COR-L47 (cell line): ENCODE measurements at regions not wholly inside any gene's neighbourhood (a gene's known extent, or its start where the extent isn't known, plus 50 kb on each side); places are given as distances from the start of the nearest gene placed in this dataset.

Experiments used
- DNase-seq: peaks from one replicate; lab custom pipeline; 2025; lab: John Stamatoyannopoulos, UW

- no peak for DNase-seq
Measured at GRCh38 chr16:65545413-65545956, 423.6 kb upstream of the CDH11 start.

- no peak for DNase-seq
Measured at GRCh38 chr16:65543781-65544740, 422.2 kb upstream of the CDH11 start.

DNA sequence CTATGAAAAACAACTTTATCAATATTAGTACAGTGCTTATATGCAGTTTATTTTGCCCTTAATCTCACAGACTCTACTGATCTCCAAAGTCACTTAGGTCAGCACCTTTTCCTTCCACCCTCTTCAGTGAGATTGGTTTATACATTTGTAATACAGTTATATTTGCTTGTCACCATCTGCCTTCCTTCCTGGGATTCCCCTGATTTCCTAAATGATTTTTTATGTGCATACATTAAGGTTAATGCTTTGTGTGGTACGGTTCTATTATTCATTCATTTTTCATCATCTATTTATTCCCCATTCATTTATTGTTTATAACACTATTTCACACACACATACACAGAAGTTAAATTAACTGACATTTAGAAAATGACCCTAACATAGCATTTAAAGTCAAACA is 419.8 kb upstream of the CDH11 start:
- no peak for DNase-seq

DNA sequence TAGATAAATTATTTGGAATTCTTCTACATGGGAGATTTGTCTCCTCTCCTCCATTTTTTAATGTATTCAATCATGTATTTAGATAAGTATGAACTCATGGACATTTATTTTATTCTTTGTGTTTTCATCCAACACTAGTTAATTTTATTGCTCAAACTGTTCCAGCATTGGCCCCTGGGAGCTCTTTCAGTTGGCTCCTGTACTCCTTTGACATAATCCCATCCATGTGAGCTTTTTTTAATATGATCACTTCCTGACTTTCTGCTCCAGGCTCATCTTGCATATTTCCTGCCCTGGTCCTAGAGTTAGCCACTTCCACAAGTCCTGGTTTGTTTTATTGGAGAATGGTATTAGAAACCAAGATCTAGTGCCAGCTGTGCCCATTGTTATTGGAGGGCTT is 419.0 kb upstream of the CDH11 start:
- DNase-seq = no peak

DNA sequence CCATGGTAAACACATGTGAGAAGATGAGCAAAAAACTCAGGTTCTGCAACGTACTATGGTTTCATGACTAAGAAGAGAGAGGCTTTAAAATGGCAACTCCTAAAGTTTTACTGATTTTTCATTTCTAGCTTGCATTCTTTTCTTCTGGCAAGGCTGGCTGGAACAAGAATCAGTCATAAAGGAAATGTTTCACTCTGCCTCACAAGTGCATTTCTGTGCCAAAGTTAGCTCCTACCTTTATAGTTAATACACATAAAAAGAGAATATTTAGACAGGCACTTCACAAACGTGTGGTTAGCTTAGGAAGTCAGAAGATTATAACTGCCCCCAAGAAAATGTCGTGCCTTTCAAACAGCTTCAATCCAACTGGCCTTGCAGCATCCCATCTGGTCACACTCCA is 417.1 kb upstream of the CDH11 start:
- DNase-seq = no peak

DNA sequence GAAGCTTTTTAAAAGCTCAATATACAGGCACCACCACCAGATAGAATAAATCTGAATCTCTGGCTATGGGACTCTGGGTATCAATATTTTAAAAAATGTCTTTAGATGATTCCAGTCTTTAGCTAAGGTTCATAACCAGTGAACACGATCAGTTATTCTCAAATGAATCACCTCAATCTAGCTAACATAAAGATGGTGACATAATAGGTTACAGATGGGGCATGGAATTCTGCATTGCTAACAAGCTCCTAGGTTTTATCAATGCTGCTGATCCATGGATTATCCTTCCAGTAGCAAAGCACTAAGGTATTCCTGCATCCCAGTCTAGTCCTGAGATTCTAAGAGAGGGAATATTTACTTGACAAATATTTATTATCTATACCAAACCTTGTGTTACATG is 415.5 kb upstream of the CDH11 start:
- DNase-seq = no peak

DNA sequence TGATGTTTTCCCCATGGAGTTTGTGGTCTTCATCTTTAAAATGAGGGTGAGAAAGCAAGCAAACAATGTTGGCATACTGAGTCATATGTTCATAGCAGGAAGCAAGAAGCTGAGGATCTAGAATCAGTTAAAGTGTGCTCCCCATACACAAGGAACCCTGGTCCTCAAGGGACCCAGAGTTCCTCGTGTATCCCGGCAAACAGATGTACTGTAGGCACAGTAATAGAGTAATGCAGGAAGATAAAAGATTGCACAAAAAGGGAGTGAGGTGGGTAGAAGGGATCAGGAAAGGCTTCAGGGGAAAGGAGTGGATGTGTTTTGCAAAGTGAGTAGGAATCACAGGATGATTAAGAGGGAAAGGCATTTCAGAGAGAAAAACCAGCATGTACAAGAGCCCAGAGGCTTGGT is 412.3 kb upstream of the CDH11 start:
- DNase-seq = no peak

GRCh38 chr16:65532846-65533245 is 411.0 kb upstream of the CDH11 start:
- no peak for DNase-seq

- DNase-seq = peak; percentile 20
Measured at GRCh38 chr16:65532258-65532657, 410.4 kb upstream of the CDH11 start.

GRCh38 chr16:65531475-65531874 is 409.6 kb upstream of the CDH11 start:
- no peak for DNase-seq

GRCh38 chr16:65525707-65526106 is 403.8 kb upstream of the CDH11 start:
- DNase-seq = no peak

GRCh38 chr16:65524997-65525396 is 403.1 kb upstream of the CDH11 start:
- no peak for DNase-seq

DNA sequence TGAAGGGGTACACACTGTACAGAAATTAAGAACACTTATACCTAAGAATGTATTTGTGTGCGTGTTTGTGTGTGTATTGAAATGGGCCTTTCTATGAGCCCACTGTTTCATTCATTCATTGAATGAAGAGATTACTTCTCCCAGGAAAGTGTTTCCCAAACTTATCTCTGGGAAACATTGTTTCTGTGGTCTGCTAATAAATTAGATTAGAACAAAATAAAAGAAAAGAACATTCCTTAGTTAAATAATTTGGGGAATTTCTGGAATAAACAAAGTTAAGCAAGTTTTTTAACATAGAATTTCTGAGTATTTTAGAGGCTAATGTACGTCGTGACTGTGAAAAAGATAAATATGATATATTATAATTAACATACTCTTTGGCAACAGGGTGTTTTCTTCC is 402.4 kb upstream of the CDH11 start:
- DNase-seq = no peak

DNA sequence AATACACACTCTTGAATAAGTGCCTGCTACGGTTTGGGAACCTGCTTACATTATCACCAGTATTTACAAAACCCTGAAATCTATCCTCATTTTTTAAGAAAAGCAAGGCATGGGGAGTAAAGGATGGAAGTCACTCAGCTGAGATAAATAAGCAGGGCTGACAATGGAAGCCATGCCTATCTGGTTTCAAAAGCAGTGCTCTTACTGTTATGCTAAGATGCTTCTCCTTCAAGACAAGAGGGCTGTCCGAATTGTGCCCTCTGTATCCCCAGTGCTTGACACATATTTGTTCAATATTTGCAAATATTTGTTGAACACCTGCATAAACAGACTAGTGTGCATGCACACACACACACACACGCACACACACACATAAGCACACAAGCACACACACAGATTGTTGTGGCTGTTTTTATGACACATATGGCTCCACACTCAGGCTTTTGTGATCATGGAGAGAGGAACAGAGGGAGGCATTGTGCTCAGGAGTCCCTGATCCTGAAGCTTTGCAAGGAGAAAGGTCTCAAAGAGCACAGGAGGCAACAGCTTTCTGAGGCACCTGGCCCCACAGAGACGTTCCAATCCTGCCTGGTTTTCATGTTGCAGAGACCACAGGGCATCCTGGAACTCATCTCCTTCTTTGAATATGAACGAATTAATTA is 401.6 kb upstream of the CDH11 start:
- DNase-seq = no peak

DNA sequence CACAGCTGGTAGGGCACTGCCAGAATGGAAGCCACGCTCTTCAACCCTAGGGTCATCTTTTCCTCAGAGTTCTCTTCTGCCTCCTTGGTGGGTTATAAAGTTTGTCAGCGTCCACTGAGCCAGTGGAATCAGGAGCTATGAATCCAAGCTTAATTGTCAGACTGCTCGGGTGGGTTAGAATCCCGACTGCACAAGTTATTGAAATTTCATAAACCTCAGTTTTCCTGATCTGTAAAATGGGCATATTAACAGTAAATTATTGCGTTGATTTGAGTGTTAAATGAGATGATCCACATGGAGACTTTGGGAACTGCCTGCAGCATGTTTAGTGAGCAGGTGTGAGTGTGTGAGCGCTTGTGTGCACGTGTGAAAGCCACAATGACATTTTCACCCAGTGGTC is 400.5 kb upstream of the CDH11 start:
- no peak for DNase-seq

DNA sequence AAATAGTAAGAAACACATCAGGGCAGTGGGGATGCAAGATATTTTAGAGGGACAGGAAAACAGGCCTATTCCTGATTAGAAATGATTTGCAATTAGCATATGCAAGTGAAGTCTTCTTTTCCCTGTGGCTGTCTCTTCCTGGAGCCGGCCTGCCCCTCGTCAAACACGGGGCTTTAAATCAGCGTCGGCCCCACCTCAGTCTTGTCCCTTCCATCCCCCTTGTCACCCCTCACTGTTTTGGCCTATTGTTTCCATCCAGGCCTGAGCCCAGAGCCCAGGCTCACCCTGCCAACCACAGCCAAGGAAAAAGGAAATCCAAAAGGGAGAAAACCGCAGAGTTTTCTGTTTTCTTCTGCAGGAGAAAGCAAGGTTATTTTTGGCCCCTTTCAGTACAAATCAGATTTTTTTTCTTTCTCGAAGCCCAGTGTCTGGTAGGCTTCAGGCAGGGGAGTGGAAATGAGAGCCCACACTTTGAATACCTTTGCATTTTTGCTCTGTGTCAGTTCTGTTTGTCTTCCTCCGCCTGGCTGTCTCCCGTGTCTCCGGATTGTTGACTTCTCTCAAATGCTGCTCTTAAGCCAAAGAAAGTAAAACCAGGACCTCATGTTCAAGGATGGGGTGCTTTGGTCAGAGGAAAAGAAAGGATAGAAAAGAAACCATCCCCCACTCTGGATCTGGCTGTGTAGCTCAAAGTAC is 399.9 kb upstream of the CDH11 start:
- DNase-seq = no peak

- no peak for DNase-seq
Measured at GRCh38 chr16:65519402-65519801, 397.5 kb upstream of the CDH11 start.

- no peak for DNase-seq
Measured at GRCh38 chr16:65515193-65515592, 393.3 kb upstream of the CDH11 start.

- no peak for DNase-seq
Measured at GRCh38 chr16:65510850-65511249, 389.0 kb upstream of the CDH11 start.

GRCh38 chr16:65510241-65510640 is 388.4 kb upstream of the CDH11 start:
- no peak for DNase-seq

GRCh38 chr16:65509172-65509571 is 387.3 kb upstream of the CDH11 start:
- no peak for DNase-seq

DNA sequence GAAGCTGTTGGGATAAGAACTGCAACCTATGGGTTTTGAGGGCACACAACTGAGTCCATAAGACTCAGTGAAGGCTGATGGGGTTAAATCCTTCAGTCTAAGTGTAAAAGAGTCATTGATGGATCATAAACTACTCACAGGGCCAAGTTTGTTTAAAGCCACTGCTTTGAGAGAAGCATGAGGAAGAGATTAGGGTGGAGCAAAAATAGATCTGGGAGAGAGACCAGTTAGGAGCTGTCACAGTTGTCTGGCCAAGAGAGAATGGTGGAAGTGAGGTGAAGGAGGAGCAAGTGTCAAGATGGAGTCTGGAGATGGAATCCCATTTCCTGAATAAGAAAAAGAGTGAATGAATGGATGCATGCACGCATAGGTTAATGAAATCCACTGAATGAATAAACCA is 379.1 kb upstream of the CDH11 start:
- no peak for DNase-seq

DNA sequence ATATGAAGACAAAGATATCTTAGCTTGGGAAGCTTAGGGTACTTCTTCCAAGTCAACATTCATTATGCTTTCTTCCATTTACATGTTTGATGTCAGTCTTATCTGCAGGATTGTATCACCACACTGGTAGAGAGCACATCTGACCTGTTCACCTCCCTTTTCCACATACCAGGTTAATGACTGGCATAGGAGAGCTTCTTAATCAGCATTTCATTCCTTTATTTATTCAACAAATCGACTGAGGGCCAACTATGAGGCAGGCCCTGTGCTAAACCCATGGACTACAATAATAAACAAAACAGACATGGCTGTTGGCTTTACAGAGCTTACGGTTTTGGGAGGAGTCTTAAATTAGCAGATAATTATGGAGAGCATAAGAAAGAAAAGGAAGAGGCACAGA is 378.1 kb upstream of the CDH11 start:
- DNase-seq = no peak
